Activated CD4-positive, alpha-beta T cell treated with anti-CD3 and anti-CD28 coated beads, Interleukin-2, amount 10 ng/mL, durations not matched to agents 7 days and 5 days (primary cell): ENCODE measurements at regions not wholly inside any gene's neighbourhood (a gene's known extent, or its start where the extent isn't known, plus 50 kb on each side); places are given as distances from the start of the nearest gene placed in this dataset.
"Not testable (repeated sequence)": the region's sequence is repeated elsewhere in the genome, so short reads cannot be mapped to it uniquely, and the experiment has no call there.

Experiments
- CTCF ChIA-PET: fragments of 350-600 bp; sonication (Branson Sonifier 250); formaldehyde crosslinking; loops from one replicate; lab custom pipeline; 2021; ENCODE audit warnings: antibody characterized with exemption; lab: Charles Lee
- POLR2A ChIA-PET: fragments of 350-600 bp; sonication (Branson Sonifier 250); formaldehyde crosslinking; loops from one replicate; lab custom pipeline; 2021; ENCODE audit warnings: antibody characterized with exemption; lab: Charles Lee
- DNase-seq: peaks from one replicate; pipeline ENCODE4 v3.0.0-alpha.2; 2020
- H3K27ac Mint-ChIP-seq: one replicate; pipeline ENCODE4 v1.8.0; 2021; ENCODE audit warnings: mild to moderate bottlenecking, moderate library complexity, mixed read lengths
- H3K27me3 Mint-ChIP-seq: one replicate; pipeline ENCODE4 v1.8.0; 2021; ENCODE audit warnings: mixed read lengths
- H3K36me3 Mint-ChIP-seq: one replicate; pipeline ENCODE4 v1.8.0; 2021; ENCODE audit warnings: low read depth, mixed read lengths
- H3K4me1 Mint-ChIP-seq: one replicate; pipeline ENCODE4 v1.8.0; 2021; ENCODE audit warnings: mixed read lengths
- H3K4me3 Mint-ChIP-seq: one replicate; pipeline ENCODE4 v1.8.0; 2021; ENCODE audit warnings: mild to moderate bottlenecking, moderate library complexity, mixed read lengths
- H3K9me3 Mint-ChIP-seq: one replicate; pipeline ENCODE4 v1.8.0; 2021; ENCODE audit warnings: mixed read lengths

DNA sequence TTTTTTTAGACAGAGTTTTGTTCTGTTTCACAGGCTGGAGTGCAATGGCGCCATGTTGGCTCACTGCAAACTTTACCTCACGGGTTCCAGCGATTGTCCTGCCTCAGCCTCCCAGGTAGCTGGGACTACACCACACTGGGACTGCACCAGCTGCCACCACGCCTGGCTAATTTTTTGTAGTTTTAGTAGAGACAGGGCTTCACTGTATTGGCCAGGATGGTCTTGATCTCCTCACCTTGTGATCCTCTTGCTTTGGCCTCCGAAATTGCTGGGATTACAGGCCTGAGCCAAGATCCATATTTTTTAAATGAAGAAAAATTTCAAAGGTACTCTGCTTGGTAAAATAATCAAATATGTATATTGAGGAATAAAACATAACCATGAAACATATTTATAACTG lies 195.8 kb upstream of the TPTE start:
- not testable (repeated sequence) for H3K27ac Mint-ChIP-seq
- H3K9me3 Mint-ChIP-seq: peaks cover 40% of the 10 kb centered on the region
- peak; percentile 45 for DNase-seq

GRCh38 chr21:10326146-10326545 lies 195.2 kb upstream of the TPTE start:
- H3K36me3 Mint-ChIP-seq, H3K4me3 Mint-ChIP-seq, POLR2A ChIA-PET, H3K27ac Mint-ChIP-seq, H3K27me3 Mint-ChIP-seq, DNase-seq, H3K4me1 Mint-ChIP-seq, CTCF ChIA-PET: not testable (repeated sequence)
- H3K9me3 Mint-ChIP-seq: peaks cover 46% of the 10 kb centered on the region

More for the DNA sequence above, 195.8 kb upstream of the TPTE start:
- POLR2A ChIA-PET, CTCF ChIA-PET, H3K27me3 Mint-ChIP-seq, H3K4me3 Mint-ChIP-seq, H3K4me1 Mint-ChIP-seq, H3K36me3 Mint-ChIP-seq: not testable (repeated sequence)

- POLR2A ChIA-PET, H3K27ac Mint-ChIP-seq, CTCF ChIA-PET, H3K36me3 Mint-ChIP-seq, H3K27me3 Mint-ChIP-seq, H3K4me3 Mint-ChIP-seq, H3K4me1 Mint-ChIP-seq, DNase-seq: not testable (repeated sequence)
- peaks cover 59% of the 10 kb centered on the region for H3K9me3 Mint-ChIP-seq
These were observed 192.7 kb upstream of the TPTE start for GRCh38 chr21:10328646-10329045.

DNA sequence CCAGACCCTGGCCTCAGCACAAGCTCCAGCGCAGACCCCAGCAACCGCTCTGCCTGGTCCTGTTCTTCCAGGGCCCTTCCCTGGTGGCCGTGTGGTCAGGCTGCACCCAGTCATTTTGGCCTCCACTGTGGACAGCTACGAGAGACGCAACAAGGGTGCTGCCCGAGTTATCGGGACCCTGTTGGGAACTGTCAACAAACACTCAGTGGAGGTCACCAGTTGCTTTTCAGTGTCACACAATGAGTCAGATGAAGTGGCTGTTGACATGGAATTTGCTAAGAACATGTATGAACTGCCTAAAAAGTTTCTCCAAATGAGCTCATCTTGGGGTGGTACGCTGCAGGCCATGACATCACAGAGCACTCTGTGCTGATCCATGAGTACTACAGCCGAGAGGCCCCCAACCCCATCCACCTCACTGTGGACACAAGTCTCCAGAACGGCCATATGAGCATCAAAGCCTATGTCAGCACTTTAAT lies 190.7 kb upstream of the TPTE start:
- DNase-seq, CTCF ChIA-PET, POLR2A ChIA-PET, H3K4me3 Mint-ChIP-seq, H3K36me3 Mint-ChIP-seq, H3K27ac Mint-ChIP-seq, H3K4me1 Mint-ChIP-seq, H3K27me3 Mint-ChIP-seq: not testable (repeated sequence)
- H3K9me3 Mint-ChIP-seq: peaks cover 59% of the 10 kb centered on the region

- POLR2A ChIA-PET, H3K27me3 Mint-ChIP-seq, DNase-seq, H3K36me3 Mint-ChIP-seq, H3K4me1 Mint-ChIP-seq, H3K4me3 Mint-ChIP-seq, H3K27ac Mint-ChIP-seq, CTCF ChIA-PET: not testable (repeated sequence)
- H3K9me3 Mint-ChIP-seq: peaks cover 61% of the 10 kb centered on the region
These were observed 190.2 kb upstream of the TPTE start for GRCh38 chr21:10331134-10331533.

DNA sequence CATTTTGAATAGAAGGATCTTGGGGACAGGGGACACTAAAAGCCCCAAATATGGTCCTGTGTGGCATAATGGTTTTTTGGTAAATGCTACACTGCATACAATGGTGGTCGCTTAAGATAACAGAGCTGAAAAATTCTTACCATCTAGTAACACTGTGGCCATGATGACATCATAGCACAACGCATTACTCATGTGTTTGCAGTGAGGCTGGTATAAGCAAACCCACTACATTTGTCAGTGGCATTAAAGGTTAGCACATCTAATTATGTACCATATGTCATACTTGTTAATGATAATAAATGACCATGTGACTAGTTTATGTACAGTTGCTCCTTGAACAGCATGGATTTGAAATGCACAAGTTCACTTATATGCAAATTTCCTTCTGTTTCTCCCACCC lies 188.4 kb upstream of the TPTE start:
- H3K4me3 Mint-ChIP-seq, H3K27ac Mint-ChIP-seq, CTCF ChIA-PET, DNase-seq, H3K4me1 Mint-ChIP-seq, H3K36me3 Mint-ChIP-seq, POLR2A ChIA-PET, H3K27me3 Mint-ChIP-seq: not testable (repeated sequence)
- peaks cover 56% of the 10 kb centered on the region for H3K9me3 Mint-ChIP-seq

- H3K4me3 Mint-ChIP-seq, CTCF ChIA-PET, POLR2A ChIA-PET, H3K4me1 Mint-ChIP-seq, DNase-seq, H3K27me3 Mint-ChIP-seq, H3K27ac Mint-ChIP-seq, H3K36me3 Mint-ChIP-seq: not testable (repeated sequence)
- peaks cover 57% of the 10 kb centered on the region for H3K9me3 Mint-ChIP-seq
These were observed 187.0 kb upstream of the TPTE start for GRCh38 chr21:10334391-10334790.

DNA sequence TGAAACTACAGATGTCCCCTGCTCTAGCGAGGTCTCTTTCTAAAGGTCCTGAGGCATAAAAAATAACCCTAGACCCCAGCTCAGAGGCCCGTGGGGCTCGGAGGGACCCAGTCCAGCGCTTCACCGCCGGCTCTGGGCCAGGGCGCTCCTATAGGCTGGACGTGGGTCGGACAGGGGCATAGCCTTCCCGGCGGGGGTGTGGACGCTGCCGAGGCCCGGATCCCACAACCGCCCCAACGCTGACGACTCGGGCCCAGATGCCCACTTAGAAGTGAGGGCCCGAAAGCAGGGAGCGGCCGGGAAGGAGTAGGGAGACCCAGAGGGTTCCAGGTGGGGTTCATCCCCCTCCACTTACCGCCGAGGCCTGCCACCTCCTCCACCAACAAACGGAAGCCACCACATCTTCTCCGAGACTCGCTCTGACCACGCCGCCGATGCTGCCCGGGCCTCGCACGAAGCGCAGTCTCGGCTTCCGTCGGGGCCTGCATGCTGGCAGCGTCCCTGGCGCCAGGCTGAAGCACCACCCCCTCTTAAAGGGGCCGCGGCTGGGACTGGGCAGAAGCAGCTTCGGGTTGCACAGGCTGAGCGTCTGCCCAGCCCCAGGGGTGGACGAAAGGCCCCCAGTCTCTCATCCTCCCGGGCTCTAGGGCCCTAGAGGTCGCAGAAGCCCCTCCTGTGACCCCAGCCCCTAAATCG lies 179.0 kb upstream of the TPTE start:
- POLR2A ChIA-PET, CTCF ChIA-PET: not testable (repeated sequence)

DNA sequence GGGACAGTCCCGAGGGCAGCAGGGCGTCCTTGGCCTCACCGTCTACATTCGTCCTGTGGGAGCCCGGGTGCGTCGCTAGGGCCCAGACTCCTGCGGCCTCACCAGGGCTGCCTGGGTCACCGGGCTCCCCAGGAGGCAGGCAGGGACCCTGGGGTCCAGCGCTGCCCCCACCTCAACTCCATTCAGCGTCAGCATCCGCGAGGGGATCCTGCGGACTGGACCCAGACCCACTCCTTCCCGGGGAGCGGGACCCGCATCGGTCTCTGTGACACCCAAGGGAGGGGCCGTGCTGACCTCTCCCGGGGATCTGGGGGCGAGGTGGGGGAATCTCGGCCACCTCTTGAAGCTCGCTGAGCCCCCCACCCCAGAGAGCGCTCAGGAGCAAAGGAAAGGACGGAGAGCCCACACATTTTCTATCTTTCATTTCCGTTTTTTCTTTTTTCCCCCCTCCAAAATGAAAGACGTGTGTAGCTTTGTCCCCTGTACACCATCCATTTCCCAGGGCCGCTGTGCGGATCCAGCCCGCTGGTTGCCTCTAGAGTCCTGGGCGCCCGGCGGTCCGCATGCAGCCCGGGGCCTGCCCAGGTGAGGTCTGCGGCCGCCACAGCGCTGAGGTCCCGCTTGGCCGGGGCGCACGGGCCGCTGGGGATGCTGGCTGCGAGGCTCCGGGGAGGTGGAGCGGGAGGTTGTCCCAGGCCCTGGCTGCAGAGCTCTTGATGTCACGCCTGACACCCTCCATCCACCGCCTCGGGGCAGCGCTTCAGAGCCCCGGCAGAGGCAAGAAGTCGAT lies 178.0 kb upstream of the TPTE start:
- H3K27ac Mint-ChIP-seq, POLR2A ChIA-PET, CTCF ChIA-PET, H3K36me3 Mint-ChIP-seq, H3K4me1 Mint-ChIP-seq, H3K4me3 Mint-ChIP-seq, DNase-seq, H3K27me3 Mint-ChIP-seq: not testable (repeated sequence)
- H3K9me3 Mint-ChIP-seq: peaks cover 43% of the 10 kb centered on the region

More for the DNA sequence above, 179.0 kb upstream of the TPTE start:
- peaks cover 45% of the 10 kb centered on the region for H3K9me3 Mint-ChIP-seq
- H3K27ac Mint-ChIP-seq, H3K4me1 Mint-ChIP-seq, H3K27me3 Mint-ChIP-seq, H3K4me3 Mint-ChIP-seq, H3K36me3 Mint-ChIP-seq, DNase-seq: not testable (repeated sequence)

- DNase-seq, POLR2A ChIA-PET: not testable (repeated sequence)
- H3K9me3 Mint-ChIP-seq: peaks cover 43% of the 10 kb centered on the region
These were observed 177.1 kb upstream of the TPTE start for GRCh38 chr21:10344266-10344665.

GRCh38 chr21:10345178-10345612 lies 176.2 kb upstream of the TPTE start:
- CTCF ChIA-PET, H3K27ac Mint-ChIP-seq, H3K36me3 Mint-ChIP-seq, H3K4me3 Mint-ChIP-seq, H3K27me3 Mint-ChIP-seq, DNase-seq, POLR2A ChIA-PET, H3K4me1 Mint-ChIP-seq: not testable (repeated sequence)
- H3K9me3 Mint-ChIP-seq: peaks cover 38% of the 10 kb centered on the region

More at GRCh38 chr21:10344266-10344665, 177.1 kb upstream of the TPTE start:
- H3K36me3 Mint-ChIP-seq, H3K4me1 Mint-ChIP-seq, CTCF ChIA-PET, H3K27me3 Mint-ChIP-seq, H3K27ac Mint-ChIP-seq, H3K4me3 Mint-ChIP-seq: not testable (repeated sequence)

DNA sequence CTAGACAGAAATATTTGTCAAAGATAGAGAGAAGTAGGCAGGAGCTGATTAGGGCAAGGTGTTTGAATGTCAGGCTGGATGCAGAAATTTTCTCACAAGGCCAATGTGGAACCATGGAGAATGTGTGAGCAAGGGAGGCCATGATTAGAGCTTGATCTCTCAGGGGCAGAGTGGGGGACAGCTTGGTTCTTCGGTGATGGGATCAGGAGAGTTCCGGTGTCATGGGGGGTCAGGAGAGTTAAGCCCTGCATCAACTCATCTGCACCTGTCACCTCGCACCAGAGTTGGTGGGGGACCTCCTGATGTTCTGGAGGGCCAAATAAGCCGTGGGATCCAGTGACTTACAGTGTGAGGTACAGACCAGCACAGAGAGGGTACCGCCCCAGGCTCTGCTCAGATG lies 175.1 kb upstream of the TPTE start:
- H3K9me3 Mint-ChIP-seq: peaks cover 39% of the 10 kb centered on the region
- H3K27ac Mint-ChIP-seq, POLR2A ChIA-PET, CTCF ChIA-PET, H3K4me3 Mint-ChIP-seq, H3K27me3 Mint-ChIP-seq, DNase-seq, H3K36me3 Mint-ChIP-seq, H3K4me1 Mint-ChIP-seq: not testable (repeated sequence)

DNA sequence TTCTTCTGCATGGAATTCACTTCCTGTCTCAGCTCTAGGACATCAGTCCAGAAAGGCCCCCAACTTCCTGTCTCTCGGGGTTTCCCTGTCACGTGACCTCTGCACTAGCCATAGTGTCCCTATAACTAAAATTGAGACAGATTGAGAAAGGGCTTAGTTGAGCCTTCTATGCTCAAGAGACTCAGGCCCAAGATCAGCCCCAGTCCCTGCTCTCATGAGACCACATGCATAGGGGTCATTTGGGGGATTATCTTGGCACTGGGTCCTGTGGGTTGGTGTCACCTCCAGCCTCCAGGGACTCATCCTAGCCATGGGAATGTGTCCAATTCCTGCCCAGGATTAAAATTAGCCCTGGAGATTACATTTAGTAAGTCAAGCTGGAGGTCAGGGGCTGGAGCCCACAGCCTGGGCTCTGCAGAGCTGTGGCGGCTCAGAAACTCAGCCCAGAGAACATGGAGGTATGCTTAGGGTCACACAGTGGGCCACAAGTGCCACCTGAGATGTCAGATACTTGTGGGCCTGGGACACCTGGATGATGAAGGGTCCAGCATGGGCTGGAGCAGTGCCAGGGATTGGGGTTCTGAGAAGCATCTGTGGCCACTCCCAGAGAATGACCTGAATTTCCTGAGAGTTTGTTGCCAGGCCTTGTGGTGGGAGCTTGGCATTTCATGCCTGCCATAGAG lies 174.3 kb upstream of the TPTE start:
- POLR2A ChIA-PET, H3K27me3 Mint-ChIP-seq, H3K4me1 Mint-ChIP-seq, DNase-seq, H3K36me3 Mint-ChIP-seq, H3K4me3 Mint-ChIP-seq, CTCF ChIA-PET, H3K27ac Mint-ChIP-seq: not testable (repeated sequence)
- peaks cover 41% of the 10 kb centered on the region for H3K9me3 Mint-ChIP-seq
